Transverse colon (tissue), 4 donors: ENCODE measurements at regions not wholly inside any gene's neighbourhood (a gene's known extent, or its start where the extent isn't known, plus 50 kb on each side); places are given as distances from the start of the nearest gene placed in this dataset.

Experiments
- POLR2A ChIP-seq: fragments of 450-650 bp; IDR thresholded peaks from one replicate; pipeline ENCODE4 v1.6.1; 2016; ENCODE audit warnings: antibody characterized with exemption, mild to moderate bottlenecking, moderate library complexity
- POLR2AphosphoS5 ChIP-seq, 3 donors: sonication (generic); formaldehyde crosslinking; IDR thresholded peaks; one replicate each; pipeline ENCODE4 v1.6.1; 2016; ENCODE audit warnings: antibody characterized with exemption in 3 of 3
- TF ChIP-seq, protein P1 (sequence below), 5 experiments: fragments of 200-600 bp in 3 of 5; fragments of 450-650 bp in 2 of 5; sonication (generic) in 3 of 5; IDR thresholded peaks; 1 replicate in 2 of 5; 2 replicates in 3 of 5; pipeline ENCODE4 v1.5.1; 2016 to 2017; ENCODE audit warnings: antibody characterized with exemption in 5 of 5, inconsistent platforms in 3 of 5, mild to moderate bottlenecking in 2 of 5, moderate library complexity in 1 of 5

DNA sequence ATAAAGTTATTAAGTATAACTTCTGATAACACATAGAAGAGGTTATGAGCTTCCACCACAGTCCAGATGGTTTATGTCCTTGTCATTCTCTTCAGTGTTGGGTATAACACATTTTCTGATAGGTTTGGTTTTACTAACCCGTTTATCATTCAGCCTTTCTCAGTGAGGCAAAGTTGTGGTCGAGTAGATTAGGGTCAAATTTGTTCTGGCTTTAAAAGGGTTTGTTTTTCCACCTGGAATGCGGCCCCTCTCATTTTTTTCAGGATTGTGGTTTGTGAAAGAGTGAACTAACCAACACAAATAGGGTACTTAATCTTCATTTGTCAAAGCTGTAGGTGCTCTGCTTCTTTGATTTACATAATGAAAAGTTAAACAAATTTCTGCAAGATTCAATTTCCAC, 204.2 kb upstream of the ASCC3 start:
- TF ChIP-seq, protein P1, sequence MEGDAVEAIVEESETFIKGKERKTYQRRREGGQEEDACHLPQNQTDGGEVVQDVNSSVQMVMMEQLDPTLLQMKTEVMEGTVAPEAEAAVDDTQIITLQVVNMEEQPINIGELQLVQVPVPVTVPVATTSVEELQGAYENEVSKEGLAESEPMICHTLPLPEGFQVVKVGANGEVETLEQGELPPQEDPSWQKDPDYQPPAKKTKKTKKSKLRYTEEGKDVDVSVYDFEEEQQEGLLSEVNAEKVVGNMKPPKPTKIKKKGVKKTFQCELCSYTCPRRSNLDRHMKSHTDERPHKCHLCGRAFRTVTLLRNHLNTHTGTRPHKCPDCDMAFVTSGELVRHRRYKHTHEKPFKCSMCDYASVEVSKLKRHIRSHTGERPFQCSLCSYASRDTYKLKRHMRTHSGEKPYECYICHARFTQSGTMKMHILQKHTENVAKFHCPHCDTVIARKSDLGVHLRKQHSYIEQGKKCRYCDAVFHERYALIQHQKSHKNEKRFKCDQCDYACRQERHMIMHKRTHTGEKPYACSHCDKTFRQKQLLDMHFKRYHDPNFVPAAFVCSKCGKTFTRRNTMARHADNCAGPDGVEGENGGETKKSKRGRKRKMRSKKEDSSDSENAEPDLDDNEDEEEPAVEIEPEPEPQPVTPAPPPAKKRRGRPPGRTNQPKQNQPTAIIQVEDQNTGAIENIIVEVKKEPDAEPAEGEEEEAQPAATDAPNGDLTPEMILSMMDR (IDR thresholded peaks at IDR 0.05), result no peak
- TF ChIP-seq POLR2A (no peak), POLR2AphosphoS5 (IDR thresholded peaks at IDR 0.05) (no peak)
